OCI-LY3 (cell line): ENCODE measurements at regions not wholly inside any gene's neighbourhood (a gene's known extent, or its start where the extent isn't known, plus 50 kb on each side); places are given as distances from the start of the nearest gene placed in this dataset.

ENCODE experiments used
- CTCF ChIP-seq: fragments of 200-600, 300-600 bp; sonication (generic); IDR thresholded peaks from 2 replicates; pipeline ENCODE4 v1.5.1; 2014; ENCODE audit warnings: antibody characterized with exemption, low read length, low read depth
- EZH2phosphoT487 ChIP-seq: fragments of 200-600 bp; shearing (Covaris generic); IDR thresholded peaks from 2 replicates; pipeline ENCODE4 v1.6.1; 2018; ENCODE audit warnings: antibody characterized with exemption, mixed run types, low read depth

- no peak for TF ChIP-seq CTCF
- no peak for TF ChIP-seq EZH2phosphoT487
Measured at GRCh38 chr4:181157647-181158046, 1085.6 kb upstream of the TENM3 start.
